SH-SY5Y (cell line): ENCODE measurements at regions not wholly inside any gene's neighbourhood (a gene's known extent, or its start where the extent isn't known, plus 50 kb on each side); places are given as distances from the start of the nearest gene placed in this dataset.

Experiments used
- GATA2 ChIP-seq: IDR thresholded peaks from 2 replicates; pipeline ENCODE4 v1.6.1; 2011; ENCODE audit warnings: mild to moderate bottlenecking, low read depth, low read length
- GATA3 ChIP-seq: IDR thresholded peaks from 2 replicates; pipeline ENCODE4 v1.6.1; 2011; ENCODE audit warnings: low read depth, mild to moderate bottlenecking, low read length, moderate library complexity

DNA sequence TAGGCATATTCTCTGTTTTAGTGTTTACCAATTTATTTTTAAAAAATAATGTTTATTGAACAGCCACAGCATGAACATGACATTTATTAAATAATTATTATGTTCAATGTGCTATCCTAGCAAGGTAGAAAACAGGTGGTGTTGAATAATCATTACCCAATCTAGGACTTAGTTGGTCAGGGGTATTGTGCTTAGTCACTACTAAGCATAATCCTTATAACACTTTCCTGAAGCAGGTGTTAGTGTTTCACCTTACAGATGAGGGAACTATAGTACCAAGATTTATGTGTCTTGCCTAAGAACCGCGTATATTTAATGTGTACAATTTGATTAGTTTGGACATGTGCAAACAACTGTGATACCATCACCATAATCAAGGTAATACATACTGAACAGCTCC, 1387.2 kb upstream of the ACO1 start:
- no peak for TF ChIP-seq GATA2
- TF ChIP-seq GATA3 = no peak
